GM18520 (cell line): ENCODE measurements at regions not wholly inside any gene's neighbourhood (a gene's known extent, or its start where the extent isn't known, plus 50 kb on each side); places are given as distances from the start of the nearest gene placed in this dataset.
"Not testable (repeated sequence)": the region's sequence is repeated elsewhere in the genome, so short reads cannot be mapped to it uniquely, and the experiment has no call there.

Source experiments
- ATAC-seq: cut with Tn5 transposase; IDR thresholded peaks from one replicate; pipeline ENCODE4 v1.9.1; 2021; ENCODE audit not compliant: unreplicated experiment

DNA sequence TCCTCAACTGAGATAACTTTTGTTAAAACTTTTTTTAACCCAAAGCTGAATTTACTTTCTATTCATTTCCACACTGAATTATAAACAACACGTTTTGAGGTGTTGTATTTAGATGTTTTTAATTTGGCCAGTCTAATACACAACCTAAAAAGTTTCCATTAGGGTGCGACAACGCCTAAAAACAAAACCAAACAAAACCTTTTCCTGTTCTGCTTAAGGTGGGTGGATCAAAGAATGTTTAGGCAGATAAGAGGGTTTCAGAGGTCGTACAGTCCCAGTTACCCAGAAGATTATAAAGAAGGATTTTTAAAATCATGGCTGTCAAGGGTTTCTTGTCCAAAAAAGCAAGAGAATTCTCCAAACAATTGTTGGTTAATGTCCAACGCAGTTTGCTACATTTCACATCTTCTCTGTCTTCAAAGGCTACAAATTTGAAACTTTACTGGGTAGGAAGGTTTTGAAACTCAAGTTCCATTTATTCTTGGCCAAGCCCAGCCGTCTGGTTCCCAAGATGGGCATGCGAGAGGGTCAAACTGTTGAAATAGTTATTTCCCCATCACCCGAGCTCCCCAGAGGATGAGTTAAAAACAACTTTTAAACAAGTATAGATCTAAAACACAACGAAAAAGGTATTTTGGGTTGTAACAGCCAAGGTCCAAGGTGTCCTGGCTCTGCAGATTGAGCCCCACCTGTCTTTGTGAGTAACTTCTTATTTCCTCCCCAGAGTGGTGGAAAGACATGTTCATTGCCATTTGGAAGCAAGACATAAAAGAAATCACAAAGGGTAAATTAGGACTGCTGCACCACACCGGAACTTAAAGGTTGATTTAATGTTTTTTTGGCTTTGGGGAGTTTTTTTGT lies 122.8 kb upstream of the MAP3K1 start:
- peak; percentile 63 for ATAC-seq

DNA sequence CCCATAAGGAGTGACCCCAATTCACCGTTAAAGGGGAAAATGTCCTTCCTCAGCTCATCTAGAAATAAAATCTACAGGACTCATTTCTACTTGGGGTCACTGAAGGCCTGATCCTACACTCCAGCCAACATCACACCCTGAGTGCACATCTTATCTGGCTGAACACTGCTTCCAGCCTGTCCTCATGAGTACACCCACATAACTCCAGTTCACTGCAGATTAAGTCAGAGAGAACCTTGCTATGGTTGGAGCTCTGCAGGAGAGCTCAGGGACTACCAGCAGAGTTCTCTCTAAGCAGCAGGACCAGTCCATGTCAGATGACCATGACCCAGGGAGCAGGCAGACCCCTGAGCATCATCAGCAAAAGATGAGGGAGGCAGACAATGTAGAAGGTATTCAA lies 126.9 kb upstream of the MAP3K1 start:
- no peak for ATAC-seq

DNA sequence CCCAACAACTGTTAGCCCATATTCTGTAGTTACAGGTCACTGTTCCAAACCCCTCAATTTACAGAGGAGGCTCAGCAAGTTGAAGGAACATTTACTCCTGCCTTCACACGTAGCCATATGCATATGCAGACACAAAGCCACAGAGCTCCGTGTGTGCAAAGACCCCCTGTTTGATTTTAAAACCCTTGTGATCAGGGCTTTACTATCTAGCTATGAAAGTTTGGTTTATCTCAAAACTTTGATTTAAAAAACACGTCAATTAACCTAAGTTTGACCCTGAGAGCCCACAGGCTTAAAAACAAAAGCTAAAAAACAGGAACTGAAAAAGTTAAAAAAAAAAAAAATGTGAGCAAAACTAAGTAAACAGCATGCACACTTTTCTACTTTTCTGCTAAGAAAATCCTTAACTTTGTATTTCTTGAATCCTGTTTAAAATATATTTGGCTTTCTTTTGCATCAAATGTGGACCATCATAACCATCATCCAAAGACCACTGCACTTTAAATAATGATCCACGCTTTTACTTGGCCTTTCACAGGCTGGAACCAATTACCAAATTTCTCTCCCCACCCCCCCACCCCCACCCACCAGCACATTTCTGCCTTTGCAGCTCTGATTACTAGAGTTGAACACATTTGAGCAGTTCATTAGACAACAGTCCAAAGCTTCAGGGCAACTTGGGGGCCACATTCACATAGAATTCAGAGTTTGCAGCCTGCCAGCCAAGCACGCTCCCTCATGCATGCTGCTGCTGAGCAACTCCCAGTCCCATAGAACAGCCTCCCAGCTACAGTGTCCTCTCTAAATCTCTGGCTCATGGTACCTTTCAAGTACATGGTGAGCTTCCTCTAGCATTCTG lies 128.8 kb upstream of the MAP3K1 start:
- peak; percentile 52 for ATAC-seq

DNA sequence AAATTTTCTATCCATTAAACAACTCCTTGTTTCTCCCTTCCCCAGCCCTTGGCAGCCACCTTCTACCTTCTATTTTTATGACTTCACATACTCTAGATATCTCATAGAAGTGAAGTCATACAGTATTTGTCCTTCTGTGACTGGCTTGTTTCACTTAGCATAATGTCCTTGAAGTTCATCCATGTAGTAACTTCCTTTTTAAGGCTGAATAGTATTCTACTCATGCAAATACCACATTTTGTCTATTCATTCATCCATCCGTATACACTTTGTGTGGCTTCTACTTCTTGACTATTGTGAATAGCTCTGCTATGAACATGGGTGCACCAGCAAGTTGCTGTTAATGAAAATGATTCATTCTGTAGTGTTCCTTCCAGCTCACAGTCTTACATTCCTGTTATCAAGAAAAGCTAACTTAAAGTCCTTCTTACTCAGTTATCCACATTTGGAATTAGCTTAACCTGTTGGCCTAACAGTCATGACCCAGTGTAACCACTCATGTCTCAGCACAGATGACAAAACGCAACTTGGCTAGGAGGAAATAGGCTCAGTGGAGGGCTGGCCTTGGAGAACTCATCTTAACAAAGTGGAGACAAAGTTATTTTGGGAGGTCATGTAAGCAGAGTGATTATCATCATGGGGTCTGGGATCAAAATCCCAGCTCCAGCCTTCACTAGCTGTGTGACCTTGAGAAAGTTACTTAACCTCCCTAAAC lies 129.7 kb upstream of the MAP3K1 start:
- ATAC-seq: no peak

DNA sequence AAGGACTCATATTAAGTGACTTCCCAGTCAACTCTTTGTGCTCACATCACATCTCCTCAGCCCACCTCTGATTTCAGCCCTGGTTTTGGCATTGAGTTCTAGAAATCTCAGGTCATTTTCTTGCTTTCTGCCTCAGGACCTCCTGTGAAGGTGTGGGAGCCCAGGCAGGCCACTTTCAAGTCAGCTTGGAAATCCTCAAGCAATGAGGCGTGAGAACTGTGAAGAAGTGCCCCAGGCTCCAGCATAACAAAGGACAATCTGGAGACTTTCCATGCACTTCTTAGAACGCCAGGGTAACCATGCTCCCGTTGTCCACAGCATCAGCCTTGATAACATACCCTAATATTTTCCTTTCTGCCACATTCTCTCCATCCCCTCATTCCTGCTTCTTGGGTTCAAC lies 131.2 kb upstream of the MAP3K1 start:
- ATAC-seq: no peak

DNA sequence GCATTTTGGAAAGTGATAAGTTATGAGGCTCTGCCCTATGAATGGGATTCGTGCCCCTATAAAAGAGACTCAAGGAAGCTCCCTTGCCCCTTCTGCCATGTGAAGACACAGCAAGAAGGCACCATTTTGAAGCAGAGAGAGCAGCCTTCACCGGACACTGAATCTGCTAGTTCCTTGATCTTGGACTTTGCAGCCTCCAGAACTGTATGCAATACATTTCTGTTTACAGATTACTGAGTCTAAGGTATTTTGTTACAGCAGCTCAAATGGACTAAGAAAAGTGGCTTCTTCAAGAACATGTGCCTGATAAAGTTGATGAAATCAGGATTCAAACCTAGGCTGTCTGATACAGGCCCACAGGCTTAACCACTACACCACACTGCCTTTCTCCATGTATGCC lies 131.6 kb upstream of the MAP3K1 start:
- ATAC-seq: no peak

DNA sequence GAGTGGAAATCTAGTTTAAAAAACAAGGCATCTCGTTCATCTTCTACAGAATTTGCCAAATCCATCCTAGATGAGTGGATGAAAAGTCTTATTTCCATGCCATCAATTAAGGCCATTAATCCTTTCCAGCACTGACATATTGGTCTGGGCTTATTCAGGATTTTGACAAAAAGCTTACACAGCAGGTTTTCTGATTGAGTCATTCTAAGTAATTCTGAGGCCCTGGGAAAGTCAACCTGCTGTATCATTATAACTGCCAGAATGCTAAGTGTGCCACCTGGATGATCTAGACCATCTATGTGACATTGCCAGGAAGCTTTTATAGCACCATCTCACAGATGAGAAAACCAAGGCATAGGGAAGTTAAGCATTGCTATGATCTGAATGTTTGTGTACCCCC lies 132.1 kb upstream of the MAP3K1 start:
- no peak for ATAC-seq

DNA sequence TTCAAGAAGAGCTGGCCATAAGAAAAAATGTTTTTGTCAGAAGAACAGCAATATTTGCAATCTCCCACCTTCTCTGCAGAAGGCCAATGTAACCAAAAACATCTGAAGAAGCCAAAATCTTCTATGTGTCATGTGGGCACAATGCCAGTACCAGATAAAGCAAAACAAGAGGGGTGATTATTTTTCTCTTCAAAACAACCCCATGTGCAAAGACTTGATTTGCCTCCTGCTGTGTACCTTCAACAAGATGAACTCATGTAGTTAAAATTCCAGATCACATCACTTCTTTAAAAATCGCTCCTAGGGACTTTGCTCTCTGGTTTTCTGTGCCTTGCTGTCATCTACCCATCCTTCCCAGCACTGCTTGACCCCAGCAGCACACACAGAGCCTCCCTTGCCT lies 134.0 kb upstream of the MAP3K1 start:
- no peak for ATAC-seq

DNA sequence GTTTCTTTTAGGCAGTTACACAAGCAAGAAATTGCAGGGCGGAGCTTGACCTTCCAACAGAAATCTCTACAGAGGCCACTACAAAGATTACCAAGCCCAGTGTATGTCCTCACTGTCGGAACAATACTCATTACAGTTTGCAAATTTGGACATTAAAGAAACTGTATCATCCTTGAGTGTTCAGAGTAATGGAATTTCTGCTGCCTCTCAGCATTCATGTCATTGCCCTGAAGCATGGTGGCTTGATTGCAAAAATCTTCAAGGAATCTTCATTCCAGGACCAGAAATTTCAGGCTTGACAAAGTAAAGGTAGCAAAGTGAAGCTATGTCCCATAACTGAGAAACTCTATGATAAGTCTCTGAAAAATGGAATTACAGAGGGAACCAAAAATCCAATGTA lies 134.6 kb upstream of the MAP3K1 start:
- ATAC-seq: no peak

DNA sequence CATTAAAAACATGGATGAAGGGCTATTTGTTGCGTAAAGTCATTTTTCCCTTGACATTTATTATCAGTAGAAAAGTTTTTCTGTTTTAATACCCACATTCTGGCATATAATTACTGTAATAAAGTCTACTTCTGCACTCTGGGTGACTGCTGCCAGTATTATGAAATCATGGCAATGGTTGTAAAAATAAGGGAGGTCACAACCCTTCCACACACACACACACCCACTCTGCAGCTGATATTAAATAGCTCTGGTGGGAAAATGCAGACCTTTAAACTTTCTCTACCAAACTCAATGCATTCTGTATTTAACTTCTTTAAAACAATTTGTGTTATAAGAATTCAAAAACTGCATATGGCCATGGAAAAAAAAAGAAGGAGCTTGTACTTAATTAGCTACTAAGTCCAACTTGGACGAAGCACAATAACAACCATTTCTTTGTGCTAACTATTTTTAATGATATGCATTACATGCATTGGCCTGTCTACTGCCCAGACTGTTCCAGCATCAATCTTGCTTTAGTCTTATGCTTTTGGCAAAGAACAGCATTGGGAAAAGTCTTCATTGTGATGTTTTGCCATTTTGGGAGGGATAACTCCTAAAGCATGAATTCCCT lies 137.6 kb upstream of the MAP3K1 start:
- ATAC-seq: no peak

DNA sequence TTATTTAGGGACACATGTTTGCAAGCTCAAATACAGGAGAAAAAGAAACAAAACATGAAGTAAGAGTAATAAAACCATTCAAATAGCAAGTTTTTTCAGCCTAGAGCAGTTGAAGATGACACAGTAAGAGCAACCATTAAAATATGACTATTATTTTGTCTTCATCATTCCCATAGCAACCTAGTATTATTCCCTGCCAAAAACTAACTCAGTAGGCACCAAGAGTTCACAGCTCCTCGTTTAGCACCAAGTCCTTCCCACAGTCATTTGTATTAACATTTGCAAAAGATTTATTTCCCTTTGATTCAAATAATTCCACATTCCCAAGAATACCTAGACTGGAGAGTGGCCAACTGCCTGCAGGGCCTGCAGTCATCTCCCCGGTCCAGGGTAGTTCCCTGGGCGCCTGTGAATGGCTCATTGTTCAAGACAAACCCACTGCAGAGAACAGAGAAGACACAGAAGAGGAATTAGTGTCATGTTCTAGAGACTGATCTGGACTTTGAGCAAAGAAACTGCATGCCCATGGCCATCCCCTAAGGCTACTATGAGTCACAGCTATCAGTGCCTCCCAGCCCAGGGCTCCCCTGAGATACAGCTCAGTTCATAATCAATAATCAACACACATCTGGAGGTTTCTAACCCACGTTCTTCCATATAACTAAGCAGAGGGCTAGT lies 139.1 kb upstream of the MAP3K1 start:
- ATAC-seq: peak; percentile 85

DNA sequence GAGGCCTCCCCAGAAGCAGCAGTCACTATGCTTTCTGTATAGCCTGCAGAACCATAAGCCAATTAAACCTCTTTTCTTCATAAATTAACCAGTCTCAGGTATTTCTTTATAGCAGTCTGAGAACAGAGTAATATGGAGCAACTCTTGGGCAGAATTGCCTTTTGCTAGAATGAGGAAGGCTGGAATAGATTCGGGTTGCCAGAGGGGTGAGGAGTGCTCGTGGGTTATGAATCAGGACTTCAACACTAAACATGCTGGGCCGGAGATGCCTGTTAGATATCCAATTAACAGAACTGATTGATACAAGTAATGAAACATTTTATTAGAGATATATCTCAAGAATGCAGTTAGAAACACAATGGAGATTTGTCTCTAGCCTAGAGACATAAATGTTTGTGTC lies 140.9 kb upstream of the MAP3K1 start:
- ATAC-seq: no peak

DNA sequence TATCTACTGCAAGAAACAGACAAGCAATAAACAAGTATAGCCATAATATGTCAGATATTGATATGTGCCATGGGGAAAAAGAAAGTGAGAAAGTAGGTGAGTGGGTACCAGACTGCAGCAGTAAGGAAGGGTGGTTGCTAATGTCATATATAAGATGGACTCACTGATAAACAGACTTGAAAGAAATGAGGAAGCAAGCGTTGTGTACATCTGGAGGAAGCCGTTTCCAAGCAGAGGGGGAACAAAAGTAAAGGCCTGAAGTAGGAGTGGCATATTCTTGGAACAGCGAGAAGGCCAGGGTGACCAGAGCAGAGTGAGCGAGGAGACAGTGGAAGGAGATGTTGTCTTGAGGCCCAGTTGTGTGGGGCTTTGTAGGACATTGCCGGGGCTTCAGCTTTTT lies 142.2 kb upstream of the MAP3K1 start:
- ATAC-seq: no peak

DNA sequence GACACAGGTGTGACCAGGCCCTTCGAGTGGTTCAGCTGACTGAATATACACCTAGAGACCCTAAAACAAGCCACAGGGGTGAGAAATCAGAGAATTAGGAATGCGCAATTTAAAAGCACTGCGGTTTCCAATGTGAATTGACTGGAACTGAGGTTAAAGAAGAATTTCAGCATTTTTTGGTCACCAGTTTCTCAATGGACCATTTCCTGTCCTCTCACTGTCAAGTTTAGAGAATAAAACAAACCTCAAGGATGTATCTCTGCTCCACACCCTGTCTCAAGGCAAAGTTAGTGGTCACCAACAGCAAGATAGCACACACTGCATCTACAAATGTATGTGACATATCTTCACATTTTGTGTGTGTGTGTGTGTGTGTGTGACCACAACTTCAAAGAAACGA lies 143.8 kb upstream of the MAP3K1 start:
- ATAC-seq: no peak

DNA sequence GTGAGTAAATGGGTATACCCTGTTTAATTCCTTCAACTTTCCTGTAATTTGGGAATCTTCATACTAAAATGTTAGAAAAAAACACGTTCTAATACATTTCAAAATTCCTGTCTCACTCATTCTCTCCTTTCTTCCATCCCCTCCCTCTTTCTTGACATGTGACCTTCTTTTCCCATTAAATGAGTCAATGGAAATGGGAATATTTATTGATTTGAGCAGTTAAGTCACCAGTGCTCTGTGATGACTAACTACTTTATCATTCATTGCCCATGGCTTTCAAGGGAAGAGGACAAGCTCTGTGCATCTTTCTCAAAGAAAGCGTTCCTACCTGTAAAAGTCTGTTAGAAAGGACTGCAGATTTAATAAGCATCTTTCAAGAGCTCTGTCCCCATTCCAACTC lies 144.4 kb upstream of the MAP3K1 start:
- no peak for ATAC-seq

DNA sequence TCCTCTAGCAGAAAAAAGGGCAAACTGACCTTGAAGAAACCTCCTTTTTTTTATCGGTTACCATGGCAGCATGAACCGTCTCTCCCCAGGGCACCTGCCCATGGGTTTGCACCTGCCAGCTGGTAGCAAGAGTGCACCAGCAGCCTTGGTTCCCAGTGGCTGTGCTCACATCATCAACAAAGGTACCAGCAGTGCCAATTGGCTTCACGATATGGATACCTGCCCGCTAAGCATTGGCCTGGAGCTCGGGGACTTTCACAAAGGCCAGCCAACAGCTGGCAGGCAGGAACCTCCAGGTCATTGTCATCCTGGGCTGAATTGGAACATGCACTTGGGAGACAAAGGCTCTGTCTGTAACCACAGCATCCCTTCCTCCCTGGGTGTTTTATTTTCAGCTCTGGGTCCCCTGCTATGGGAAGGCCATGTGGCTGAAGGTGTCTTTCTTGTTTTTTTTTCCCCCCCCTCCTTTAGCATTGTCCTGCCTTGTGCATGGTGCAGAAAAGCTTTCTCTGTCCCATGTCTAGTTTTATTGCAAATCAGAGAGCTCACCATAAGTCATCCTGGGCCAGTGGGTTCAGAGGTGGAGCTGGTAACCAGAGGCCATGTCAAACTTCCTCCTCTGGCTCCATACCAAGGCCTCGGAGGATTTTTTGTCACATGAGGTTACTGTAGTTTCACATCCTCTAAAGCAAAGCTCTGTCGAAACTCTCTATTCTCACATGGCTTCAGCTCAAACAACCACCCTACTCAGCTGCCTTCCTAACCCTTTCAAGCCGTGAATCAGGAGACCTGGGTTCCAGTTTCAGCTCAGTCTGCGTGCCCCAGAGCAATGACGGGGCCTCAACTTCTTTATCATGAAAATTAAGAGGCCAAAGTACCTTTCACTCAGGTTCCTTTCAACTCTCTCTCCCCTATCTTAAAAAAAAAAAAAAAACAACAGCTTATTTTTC lies 145.5 kb upstream of the MAP3K1 start:
- ATAC-seq: peak; percentile 99

DNA sequence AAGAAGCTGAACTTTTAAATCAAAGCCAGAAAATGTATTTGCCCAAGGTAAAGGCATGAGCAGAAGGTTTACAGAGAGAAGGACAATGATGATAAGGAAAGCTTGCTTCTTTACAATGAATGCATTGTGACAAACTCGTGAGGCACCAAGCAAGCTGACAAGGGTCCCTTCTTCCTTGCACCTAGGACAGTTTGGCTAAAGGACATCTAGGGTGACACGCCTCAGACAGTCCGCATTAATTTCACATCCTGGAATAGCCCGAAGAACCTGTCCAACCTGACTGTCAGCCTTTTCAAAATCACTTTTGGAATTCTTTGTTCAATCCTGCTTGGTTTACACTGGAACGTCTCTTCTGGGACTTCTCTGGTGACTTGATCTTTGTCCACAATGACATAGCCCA lies 146.4 kb upstream of the MAP3K1 start:
- ATAC-seq: no peak

DNA sequence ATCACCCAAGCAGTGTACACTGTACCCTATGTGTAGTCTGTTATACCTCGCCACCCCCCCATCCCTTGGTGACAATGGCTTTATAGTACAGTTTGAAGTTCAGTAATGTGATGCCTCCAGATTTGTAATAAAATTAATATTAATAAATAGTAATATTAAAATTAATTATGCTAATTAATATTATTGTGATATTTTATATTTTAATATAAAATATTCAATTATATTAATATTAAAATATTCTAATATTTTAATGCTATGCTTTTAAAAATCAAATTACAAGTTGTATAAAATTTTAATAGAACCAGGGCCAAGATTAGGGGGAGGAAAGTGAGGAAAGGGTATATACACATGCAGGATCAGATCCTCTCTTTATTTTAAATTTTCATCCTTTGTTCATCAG lies 147.7 kb upstream of the MAP3K1 start:
- no peak for ATAC-seq

DNA sequence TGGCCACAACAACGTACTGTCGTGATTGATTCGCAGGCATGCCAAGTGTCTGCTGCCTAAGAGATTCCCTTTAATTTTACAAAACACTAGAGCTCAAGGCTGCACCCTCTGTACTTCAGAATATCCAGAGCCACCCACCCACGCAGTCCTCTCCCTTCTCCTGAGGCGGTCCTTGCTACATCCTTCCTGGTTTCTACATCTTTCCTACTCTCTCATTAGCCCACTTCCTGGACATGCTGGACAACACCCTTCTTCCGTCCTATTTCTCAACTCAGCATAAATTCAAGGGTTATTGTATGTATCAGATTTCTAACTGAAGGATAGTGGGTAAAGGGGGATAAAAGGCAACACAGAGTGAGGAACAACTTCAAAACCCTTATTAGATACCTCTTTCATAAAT lies 148.4 kb upstream of the MAP3K1 start:
- ATAC-seq: no peak

DNA sequence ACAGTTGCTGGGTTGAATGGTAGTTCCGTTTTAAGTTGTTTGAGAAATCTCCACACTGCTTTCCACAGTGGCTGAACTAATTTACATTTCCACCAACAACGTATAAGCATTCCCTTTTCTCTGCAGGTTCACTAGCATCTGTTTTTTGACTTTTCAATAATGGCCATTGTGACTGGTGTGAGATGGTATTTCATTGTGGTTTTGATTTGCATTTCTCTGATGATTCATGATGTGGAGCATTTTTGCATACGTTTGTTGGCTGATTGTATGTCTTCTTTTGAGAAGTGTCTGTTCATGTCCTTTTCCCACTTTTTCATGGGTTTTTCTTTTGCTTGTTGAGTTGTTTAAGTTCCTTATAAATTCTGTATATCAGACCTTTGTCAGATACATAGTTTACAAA lies 150.2 kb upstream of the MAP3K1 start:
- not testable (repeated sequence) for ATAC-seq
